PC-3 (cell line): ENCODE measurements at regions not wholly inside any gene's neighbourhood (a gene's known extent, or its start where the extent isn't known, plus 50 kb on each side); places are given as distances from the start of the nearest gene placed in this dataset.

Experiments
- CTCF ChIP-seq: fragments of 300-600 bp; sonication (generic); conservative IDR thresholded peaks from 2 replicates; pipeline ENCODE4 v1.5.1; 2017; ENCODE audit warnings: antibody characterized with exemption, low read depth, mild to moderate bottlenecking, low read length
- EZH2 ChIP-seq: fragments of 300-600 bp; sonication (generic); IDR thresholded peaks from one replicate; pipeline ENCODE4 v1.6.1; 2017; ENCODE audit warnings: antibody characterized with exemption, mild to moderate bottlenecking, low read length; ENCODE audit not compliant: unreplicated experiment

GRCh38 chr6:90425161-90425641 is 128.6 kb upstream of the BACH2 start:
- no peak for TF ChIP-seq CTCF
- TF ChIP-seq EZH2: no peak
